ENCODE measurements at regions not wholly inside any gene's neighbourhood (a gene's known extent, or its start where the extent isn't known, plus 50 kb on each side); places are given as distances from the start of the nearest gene placed in this dataset.
A peak's percentile ranks its signal among the peaks of the same experiment; 100 is the strongest.

GRCh38 chr7:142463401-142463850, 205.6 kb upstream of the PRSS58 start:
- peaks cover 26% of the 10 kb centered on the region for H3K4me1 ChIP-seq (replicated peaks; ENCODE audit: insufficient read depth)
- POLR2A ChIA-PET (ENCODE audit: unreplicated experiment), result no interaction called here
- H3K36me3 ChIP-seq (ENCODE audit: low read depth), result no peaks in the 10 kb centered on the region
- no TSS peak for BruUV-seq (replicated peaks)
- DNase-seq, result no peak
- H2AFZ ChIP-seq, result no peak overlapping the region
- TF ChIP-seq CTCF (conservative IDR thresholded peaks at IDR 0.05) (no peak), EZH2 (IDR thresholded peaks at IDR 0.05; ENCODE audit: low read depth) (no peak)
- no peak overlapping the region for H3K4me3 ChIP-seq
- no peak overlapping the region for H3K27ac ChIP-seq
- H3K9me2 ChIP-seq (ENCODE audit: insufficient read depth), result no peaks in the 10 kb centered on the region
- H3F3A ChIP-seq (ENCODE audit: insufficient read depth, low read depth), result peaks cover 10% of the 10 kb centered on the region; the same call in 1 of the 2 replicates
- H3K9me3 ChIP-seq (ENCODE audit: insufficient read depth, low read depth), result peaks cover 2% of the 10 kb centered on the region; the same call in 1 of the 2 replicates
- intact Hi-C loops (cut with micrococcal nuclease; ENCODE audit: unreplicated experiment), result no loop called here
- H3K79me2 ChIP-seq (ENCODE audit: low read depth), result no peaks in the 10 kb centered on the region
- no peaks in the 10 kb centered on the region for H4K20me1 ChIP-seq (ENCODE audit: insufficient read depth)
- CTCF ChIA-PET, result interaction anchor here (0.6 to 1.9 kb wide), 7 partner anchors 20 to 320 kb away, joined by 3 to 8 read pairs (median 3); no protein-coding TSS in a partner anchor
- H3K27me3 ChIP-seq (ENCODE audit: insufficient read depth, low read depth), result no peaks in the 10 kb centered on the region
- no peak overlapping the region for H3K4me2 ChIP-seq

GRCh38 chr7:142461437-142461836, 203.6 kb upstream of the PRSS58 start:
- Histone ChIP-seq H3K4me3 (no peak overlapping the region), H3K9me2 (ENCODE audit: insufficient read depth) (no peaks in the 10 kb centered on the region), H3K9me3 (ENCODE audit: insufficient read depth, low read depth) (peaks cover 2% of the 10 kb centered on the region; the same call in 1 of the 2 replicates), H3K4me2 (no peak overlapping the region), H3K79me2 (ENCODE audit: low read depth) (no peaks in the 10 kb centered on the region), H3K27me3 (ENCODE audit: insufficient read depth, low read depth) (no peaks in the 10 kb centered on the region), H3K4me1 (replicated peaks; ENCODE audit: insufficient read depth) (peaks cover 26% of the 10 kb centered on the region), H3K27ac (no peak overlapping the region), H3K36me3 (ENCODE audit: low read depth) (no peaks in the 10 kb centered on the region), H2AFZ (no peak overlapping the region), H3F3A (ENCODE audit: insufficient read depth, low read depth) (peaks cover 10% of the 10 kb centered on the region; the same call in 1 of the 2 replicates), H4K20me1 (ENCODE audit: insufficient read depth) (no peaks in the 10 kb centered on the region)
- POLR2A ChIA-PET (ENCODE audit: unreplicated experiment), result no interaction called here
- TF ChIP-seq EZH2 (IDR thresholded peaks at IDR 0.05; ENCODE audit: low read depth) (no peak), CTCF (conservative IDR thresholded peaks at IDR 0.05) (no peak)
- intact Hi-C loops (cut with micrococcal nuclease; ENCODE audit: unreplicated experiment), result no loop called here
- CTCF ChIA-PET, result interaction anchor here (0.6 to 4.0 kb wide), 5 partner anchors 21 to 505 kb away, joined by 3 to 25 read pairs (median 4); no protein-coding TSS in a partner anchor
- no peak for DNase-seq
- BruUV-seq (replicated peaks), result no TSS peak

GRCh38 chr7:142460402-142461117, 202.7 kb upstream of the PRSS58 start:
- H3K9me2 ChIP-seq (ENCODE audit: insufficient read depth), result no peaks in the 10 kb centered on the region
- TF ChIP-seq EZH2 (IDR thresholded peaks at IDR 0.05; ENCODE audit: low read depth) (no peak), CTCF (conservative IDR thresholded peaks at IDR 0.05) (no peak)
- peaks cover 10% of the 10 kb centered on the region; the same call in 1 of the 2 replicates for H3F3A ChIP-seq (ENCODE audit: insufficient read depth, low read depth)
- H2AFZ ChIP-seq, result no peak overlapping the region
- DNase-seq, result no peak
- CTCF ChIA-PET, result interaction anchor here (0.6 to 4.0 kb wide), 11 partner anchors 11 to 755 kb away, joined by 3 to 25 read pairs (median 7); no protein-coding TSS in a partner anchor
- H3K79me2 ChIP-seq (ENCODE audit: low read depth), result no peaks in the 10 kb centered on the region
- peak overlapping the region; percentile 56; the same call in 1 of the 2 replicates for H3K4me2 ChIP-seq
- H3K4me1 ChIP-seq (replicated peaks; ENCODE audit: insufficient read depth), result peaks cover 26% of the 10 kb centered on the region
- no peaks in the 10 kb centered on the region for H4K20me1 ChIP-seq (ENCODE audit: insufficient read depth)
- intact Hi-C loops (cut with micrococcal nuclease; ENCODE audit: unreplicated experiment), result no loop called here
- no peaks in the 10 kb centered on the region for H3K36me3 ChIP-seq (ENCODE audit: low read depth)
- peaks cover 2% of the 10 kb centered on the region; the same call in 1 of the 2 replicates for H3K9me3 ChIP-seq (ENCODE audit: insufficient read depth, low read depth)
- H3K27me3 ChIP-seq (ENCODE audit: insufficient read depth, low read depth), result no peaks in the 10 kb centered on the region
- POLR2A ChIA-PET (ENCODE audit: unreplicated experiment), result no interaction called here
- H3K4me3 ChIP-seq, result no peak overlapping the region
- BruUV-seq (replicated peaks), result no TSS peak
- H3K27ac ChIP-seq, result no peak overlapping the region

All from PC-9 (cell line).